SK-N-SH treated with all-trans-retinoic acid at 6 μM for 48 hours (cell line): ENCODE measurements at regions not wholly inside any gene's neighbourhood (a gene's known extent, or its start where the extent isn't known, plus 50 kb on each side); places are given as distances from the start of the nearest gene placed in this dataset.

Experiments
- ARNTL ChIP-seq: fragments of 450-650 bp; formaldehyde crosslinking; IDR thresholded peaks from 2 replicates; pipeline ENCODE4 v1.5.0; 2020; ENCODE audit warnings: low read depth, mild to moderate bottlenecking, moderate library complexity, borderline replicate concordance
- BACH2 ChIP-seq: fragments of 250-450 bp; sonication (Bioruptor Pico); IDR thresholded peaks from 2 replicates; pipeline ENCODE4 v1.9.0; 2021; ENCODE audit warnings: mild to moderate bottlenecking, borderline replicate concordance
- CSDC2 ChIP-seq: fragments of 250-450 bp; sonication (Bioruptor Pico); IDR thresholded peaks from 2 replicates; pipeline ENCODE4 v1.5.0; 2020; ENCODE audit warnings: mild to moderate bottlenecking, moderate library complexity
- GLIS3 ChIP-seq: fragments of 250-450 bp; sonication (Bioruptor Pico); IDR thresholded peaks from 2 replicates; pipeline ENCODE4 v1.5.0; 2020; ENCODE audit warnings: mild to moderate bottlenecking, moderate library complexity
- OSR1 ChIP-seq: fragments of 250-450 bp; sonication (Bioruptor Pico); IDR thresholded peaks from 2 replicates; pipeline ENCODE4 v1.8.0; 2022; ENCODE audit warnings: moderate library complexity, mild to moderate bottlenecking, inconsistent platforms
- PPARA ChIP-seq: fragments of 250-450 bp; sonication (Bioruptor Pico); IDR thresholded peaks from 2 replicates; pipeline ENCODE4 v1.5.0; 2020; ENCODE audit warnings: mild to moderate bottlenecking, borderline replicate concordance
- RARB ChIP-seq: fragments of 250-450 bp; sonication (Bioruptor Pico); IDR thresholded peaks from 2 replicates; pipeline ENCODE4 v1.8.0; 2021; ENCODE audit warnings: mild to moderate bottlenecking, moderate library complexity
- TCF4 ChIP-seq: fragments of 250-450 bp; sonication (Bioruptor Pico); IDR thresholded peaks from 2 replicates; pipeline ENCODE4 v1.8.0; 2021; ENCODE audit warnings: mild to moderate bottlenecking, moderate library complexity, borderline replicate concordance
- ZC3H10 ChIP-seq: fragments of 250-450 bp; sonication (Bioruptor Pico); IDR thresholded peaks from 2 replicates; pipeline ENCODE4 v1.5.1; 2021; ENCODE audit warnings: mild to moderate bottlenecking, moderate library complexity
- ZFP3 ChIP-seq: fragments of 250-450 bp; sonication (Bioruptor Pico); IDR thresholded peaks from 2 replicates; pipeline ENCODE4 v1.5.0; 2020; ENCODE audit warnings: mild to moderate bottlenecking, moderate library complexity
- TF ChIP-seq, protein P1 (sequence below): fragments of 250-450 bp; sonication (Bioruptor Pico); IDR thresholded peaks from 2 replicates; pipeline ENCODE4 v1.5.1; 2020; ENCODE audit warnings: low read depth, mild to moderate bottlenecking, moderate library complexity
- TF ChIP-seq, protein P2 (sequence below): fragments of 250-450 bp; sonication (Bioruptor Pico); IDR thresholded peaks from 2 replicates; pipeline ENCODE4 v1.8.0; 2021; ENCODE audit warnings: low read depth, mild to moderate bottlenecking, moderate library complexity, borderline replicate concordance
- TF ChIP-seq, protein P3 (sequence below): fragments of 250-450 bp; sonication (Bioruptor Pico); IDR thresholded peaks from 2 replicates; pipeline ENCODE4 v1.8.0; 2020; ENCODE audit warnings: mild to moderate bottlenecking, moderate library complexity, borderline replicate concordance
- TF ChIP-seq, protein P4 (sequence below): fragments of 250-450 bp; sonication (Bioruptor Pico); IDR thresholded peaks from 2 replicates; pipeline ENCODE4 v1.5.1; 2021; ENCODE audit warnings: mild to moderate bottlenecking, moderate library complexity

DNA sequence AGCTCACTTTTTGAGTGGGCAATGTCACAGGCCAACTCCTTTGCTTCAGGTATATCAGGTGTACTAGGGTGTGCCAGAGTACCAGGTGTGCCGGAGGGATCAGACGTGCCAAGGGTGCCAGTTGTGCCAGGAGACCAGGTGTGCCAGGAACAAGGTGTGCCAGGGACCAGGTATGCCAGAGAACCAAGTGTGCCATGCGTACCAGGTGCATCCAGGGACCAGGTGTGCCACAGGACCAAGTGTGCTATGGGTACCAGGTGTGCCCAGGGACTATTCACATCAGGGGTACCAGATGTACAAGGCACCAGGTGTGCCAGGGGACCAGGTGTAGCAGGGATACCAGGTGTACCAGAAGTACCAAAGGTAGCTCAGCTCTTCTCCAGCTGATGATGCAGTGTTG lies 174.7 kb upstream of the S1PR3 start:
- TF ChIP-seq, protein P1, sequence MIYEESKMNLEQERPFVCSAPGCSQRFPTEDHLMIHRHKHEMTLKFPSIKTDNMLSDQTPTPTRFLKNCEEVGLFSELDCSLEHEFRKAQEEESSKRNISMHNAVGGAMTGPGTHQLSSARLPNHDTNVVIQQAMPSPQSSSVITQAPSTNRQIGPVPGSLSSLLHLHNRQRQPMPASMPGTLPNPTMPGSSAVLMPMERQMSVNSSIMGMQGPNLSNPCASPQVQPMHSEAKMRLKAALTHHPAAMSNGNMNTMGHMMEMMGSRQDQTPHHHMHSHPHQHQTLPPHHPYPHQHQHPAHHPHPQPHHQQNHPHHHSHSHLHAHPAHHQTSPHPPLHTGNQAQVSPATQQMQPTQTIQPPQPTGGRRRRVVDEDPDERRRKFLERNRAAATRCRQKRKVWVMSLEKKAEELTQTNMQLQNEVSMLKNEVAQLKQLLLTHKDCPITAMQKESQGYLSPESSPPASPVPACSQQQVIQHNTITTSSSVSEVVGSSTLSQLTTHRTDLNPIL: no peak
- TF ChIP-seq BACH2 (CRISPR knock-in tag): no peak
- no peak for TF ChIP-seq PPARA (CRISPR knock-in tag)
- TF ChIP-seq GLIS3 (CRISPR knock-in tag): no peak
- no peak for TF ChIP-seq CSDC2 (CRISPR knock-in tag)
- no peak for TF ChIP-seq ZC3H10
- TF ChIP-seq, protein P2, sequence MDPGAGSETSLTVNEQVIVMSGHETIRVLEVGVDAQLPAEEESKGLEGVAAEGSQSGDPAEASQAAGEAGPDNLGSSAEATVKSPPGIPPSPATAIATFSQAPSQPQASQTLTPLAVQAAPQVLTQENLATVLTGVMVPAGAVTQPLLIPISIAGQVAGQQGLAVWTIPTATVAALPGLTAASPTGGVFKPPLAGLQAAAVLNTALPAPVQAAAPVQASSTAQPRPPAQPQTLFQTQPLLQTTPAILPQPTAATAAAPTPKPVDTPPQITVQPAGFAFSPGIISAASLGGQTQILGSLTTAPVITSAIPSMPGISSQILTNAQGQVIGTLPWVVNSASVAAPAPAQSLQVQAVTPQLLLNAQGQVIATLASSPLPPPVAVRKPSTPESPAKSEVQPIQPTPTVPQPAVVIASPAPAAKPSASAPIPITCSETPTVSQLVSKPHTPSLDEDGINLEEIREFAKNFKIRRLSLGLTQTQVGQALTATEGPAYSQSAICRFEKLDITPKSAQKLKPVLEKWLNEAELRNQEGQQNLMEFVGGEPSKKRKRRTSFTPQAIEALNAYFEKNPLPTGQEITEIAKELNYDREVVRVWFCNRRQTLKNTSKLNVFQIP (CRISPR knock-in tag): no peak
- no peak for TF ChIP-seq ARNTL (CRISPR knock-in tag)
- TF ChIP-seq OSR1: no peak
- no peak for TF ChIP-seq RARB (CRISPR knock-in tag)
- TF ChIP-seq TCF4 (CRISPR knock-in tag): no peak
- TF ChIP-seq, protein P3, sequence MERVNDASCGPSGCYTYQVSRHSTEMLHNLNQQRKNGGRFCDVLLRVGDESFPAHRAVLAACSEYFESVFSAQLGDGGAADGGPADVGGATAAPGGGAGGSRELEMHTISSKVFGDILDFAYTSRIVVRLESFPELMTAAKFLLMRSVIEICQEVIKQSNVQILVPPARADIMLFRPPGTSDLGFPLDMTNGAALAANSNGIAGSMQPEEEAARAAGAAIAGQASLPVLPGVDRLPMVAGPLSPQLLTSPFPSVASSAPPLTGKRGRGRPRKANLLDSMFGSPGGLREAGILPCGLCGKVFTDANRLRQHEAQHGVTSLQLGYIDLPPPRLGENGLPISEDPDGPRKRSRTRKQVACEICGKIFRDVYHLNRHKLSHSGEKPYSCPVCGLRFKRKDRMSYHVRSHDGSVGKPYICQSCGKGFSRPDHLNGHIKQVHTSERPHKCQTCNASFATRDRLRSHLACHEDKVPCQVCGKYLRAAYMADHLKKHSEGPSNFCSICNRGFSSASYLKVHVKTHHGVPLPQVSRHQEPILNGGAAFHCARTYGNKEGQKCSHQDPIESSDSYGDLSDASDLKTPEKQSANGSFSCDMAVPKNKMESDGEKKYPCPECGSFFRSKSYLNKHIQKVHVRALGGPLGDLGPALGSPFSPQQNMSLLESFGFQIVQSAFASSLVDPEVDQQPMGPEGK (CRISPR knock-in tag): no peak
- no peak for TF ChIP-seq ZFP3
- TF ChIP-seq, protein P4, sequence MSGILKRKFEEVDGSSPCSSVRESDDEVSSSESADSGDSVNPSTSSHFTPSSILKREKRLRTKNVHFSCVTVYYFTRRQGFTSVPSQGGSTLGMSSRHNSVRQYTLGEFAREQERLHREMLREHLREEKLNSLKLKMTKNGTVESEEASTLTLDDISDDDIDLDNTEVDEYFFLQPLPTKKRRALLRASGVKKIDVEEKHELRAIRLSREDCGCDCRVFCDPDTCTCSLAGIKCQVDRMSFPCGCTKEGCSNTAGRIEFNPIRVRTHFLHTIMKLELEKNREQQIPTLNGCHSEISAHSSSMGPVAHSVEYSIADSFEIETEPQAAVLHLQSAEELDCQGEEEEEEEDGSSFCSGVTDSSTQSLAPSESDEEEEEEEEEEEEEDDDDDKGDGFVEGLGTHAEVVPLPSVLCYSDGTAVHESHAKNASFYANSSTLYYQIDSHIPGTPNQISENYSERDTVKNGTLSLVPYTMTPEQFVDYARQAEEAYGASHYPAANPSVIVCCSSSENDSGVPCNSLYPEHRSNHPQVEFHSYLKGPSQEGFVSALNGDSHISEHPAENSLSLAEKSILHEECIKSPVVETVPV: no peak
